ENCODE measurements at regions not wholly inside any gene's neighbourhood (a gene's known extent, or its start where the extent isn't known, plus 50 kb on each side); places are given as distances from the start of the nearest gene placed in this dataset.

- no peak for FAIRE-seq
Measured at GRCh38 chr4:74615411-74615810, 170.5 kb downstream of the AREG start.

- FAIRE-seq = no peak
Measured at GRCh38 chr4:74618166-74618565, 173.2 kb downstream of the AREG start.

DNA sequence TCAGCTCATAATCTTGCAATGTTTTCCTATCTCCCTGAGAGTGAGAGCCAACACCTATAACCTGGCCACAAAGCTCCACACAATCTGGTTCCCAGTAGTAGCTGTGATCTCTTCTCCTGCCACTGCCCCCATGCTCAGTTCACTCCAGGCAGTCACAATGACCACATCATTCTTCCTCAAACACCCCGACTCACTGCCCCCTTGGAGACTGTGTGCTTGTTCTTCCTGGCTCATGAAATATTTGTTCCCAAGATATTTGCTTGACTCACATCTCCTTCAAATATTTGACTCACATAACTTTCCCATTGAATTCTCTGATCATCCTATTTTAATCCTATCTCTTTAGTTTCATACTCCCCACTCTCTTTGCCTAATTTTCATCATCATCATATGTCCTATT is 173.7 kb downstream of the AREG start:
- no peak for FAIRE-seq

- no peak for FAIRE-seq
Measured at GRCh38 chr4:74619931-74620702, 174.2 kb downstream of the BTC start.

- FAIRE-seq = no peak
Measured at GRCh38 chr4:74621616-74622015, 172.7 kb downstream of the BTC start.

DNA sequence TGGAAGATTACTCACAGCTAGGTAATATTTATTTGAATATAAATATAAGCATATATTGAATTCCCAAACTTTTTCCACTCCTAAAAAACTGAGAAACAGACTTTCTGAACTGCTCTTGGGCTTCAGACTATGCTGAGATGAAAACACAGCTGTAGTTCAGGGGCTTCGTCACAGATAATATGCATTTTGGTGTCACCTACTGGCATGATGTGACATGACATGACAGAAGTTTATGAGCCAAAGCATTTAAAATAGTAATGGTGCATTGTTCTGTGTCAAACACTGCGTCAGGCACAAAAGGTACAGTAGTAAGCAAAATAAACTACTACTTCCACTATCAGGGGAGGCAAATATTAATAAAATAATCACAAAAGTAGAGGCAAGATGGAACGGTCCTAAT is 171.3 kb downstream of the BTC start:
- FAIRE-seq = no peak

- no peak for FAIRE-seq
Measured at GRCh38 chr4:74624351-74625151, 169.8 kb downstream of the BTC start.

DNA sequence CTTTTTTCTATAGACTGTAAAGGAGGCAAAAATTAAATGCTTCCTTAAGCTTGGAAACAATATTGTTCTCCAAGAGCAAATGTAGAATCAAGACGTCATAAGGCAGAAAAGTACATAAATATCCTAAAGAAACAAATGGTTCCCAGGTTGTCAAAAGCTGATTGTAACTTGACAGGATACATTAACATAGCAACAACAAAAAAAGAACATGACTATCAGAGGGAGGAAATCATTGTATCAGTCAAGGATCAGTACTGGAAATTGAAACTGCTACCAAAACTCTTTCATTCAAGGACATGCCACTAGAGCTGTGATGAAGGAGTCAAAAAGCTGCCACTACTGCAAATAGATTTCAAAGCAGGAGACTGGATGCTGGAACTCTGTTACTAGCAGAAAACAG is 168.3 kb downstream of the BTC start:
- FAIRE-seq = no peak

GRCh38 chr4:74627093-74627492 is 167.2 kb downstream of the BTC start:
- FAIRE-seq = no peak

DNA sequence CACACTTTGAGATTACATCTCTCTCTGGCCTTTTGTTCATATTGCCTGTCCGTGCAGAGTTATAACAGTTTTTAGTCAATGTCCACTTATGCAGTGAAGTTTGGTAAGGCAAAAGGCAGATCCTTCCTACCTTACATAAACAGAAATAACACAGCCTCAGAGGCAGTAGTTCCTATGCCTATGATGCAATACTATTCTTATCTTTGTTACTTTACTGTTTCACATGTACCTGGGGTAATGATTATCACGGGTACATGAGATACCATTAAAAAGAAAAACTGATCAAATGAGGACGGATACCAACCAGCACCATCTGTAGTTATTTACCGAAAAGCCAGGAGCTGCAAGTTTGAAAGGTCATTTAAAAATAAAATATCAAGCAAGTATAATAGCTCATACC is 166.8 kb downstream of the BTC start:
- no peak for FAIRE-seq

DNA sequence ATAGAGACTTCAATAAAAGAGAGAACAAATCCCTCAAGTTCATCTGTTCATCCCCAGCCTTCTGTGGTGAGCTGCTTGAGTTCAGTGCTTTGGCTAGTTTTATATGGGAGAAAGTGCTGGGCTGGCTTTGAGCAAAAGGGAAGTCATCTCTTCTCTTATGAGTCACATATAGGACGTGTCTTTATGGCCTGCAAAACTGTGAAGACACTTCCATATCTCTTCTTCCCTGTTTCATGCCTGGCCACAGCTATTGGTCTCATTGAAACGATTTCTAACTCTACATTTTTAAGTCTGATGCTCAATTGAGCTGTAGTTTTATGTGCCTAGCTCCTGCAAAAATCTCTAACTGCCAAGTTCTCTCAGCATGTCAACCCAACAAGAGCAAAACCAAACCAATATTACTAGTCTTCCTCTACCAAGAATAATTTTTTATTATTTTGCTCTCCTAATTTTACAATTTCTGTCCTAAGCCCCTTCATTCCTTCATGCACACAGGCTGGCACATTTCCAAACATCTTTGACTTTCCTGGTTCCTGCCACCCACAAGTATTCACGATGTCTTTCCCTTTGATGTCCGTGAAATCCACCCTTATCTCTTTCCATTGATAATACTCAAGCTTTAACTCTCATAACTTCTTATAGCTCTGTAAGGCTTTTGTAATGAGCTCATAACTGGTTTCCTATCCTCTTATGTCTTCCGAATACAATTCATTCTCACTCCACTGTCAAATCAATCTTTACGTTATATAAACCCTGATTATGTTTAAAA is 165.3 kb downstream of the BTC start:
- no peak for FAIRE-seq

DNA sequence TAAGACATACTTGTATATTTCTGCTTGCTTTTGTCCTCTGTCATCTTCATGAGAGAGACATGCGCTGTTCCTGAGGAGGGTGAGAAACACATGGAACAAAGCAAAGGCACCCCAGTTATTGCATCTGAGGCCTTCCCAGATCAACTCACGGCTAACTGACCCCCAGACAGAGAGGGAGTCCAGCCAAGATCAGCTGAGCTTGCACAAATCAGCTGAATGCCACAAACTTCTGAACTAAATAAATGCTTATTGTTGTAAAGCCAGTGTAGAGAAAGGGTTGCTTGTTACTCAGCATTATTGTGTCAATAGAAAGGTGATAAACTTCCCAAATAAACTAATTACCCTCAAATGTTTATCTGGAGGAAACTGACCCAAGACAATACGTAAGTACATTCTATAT is 163.8 kb downstream of the BTC start:
- FAIRE-seq = no peak

DNA sequence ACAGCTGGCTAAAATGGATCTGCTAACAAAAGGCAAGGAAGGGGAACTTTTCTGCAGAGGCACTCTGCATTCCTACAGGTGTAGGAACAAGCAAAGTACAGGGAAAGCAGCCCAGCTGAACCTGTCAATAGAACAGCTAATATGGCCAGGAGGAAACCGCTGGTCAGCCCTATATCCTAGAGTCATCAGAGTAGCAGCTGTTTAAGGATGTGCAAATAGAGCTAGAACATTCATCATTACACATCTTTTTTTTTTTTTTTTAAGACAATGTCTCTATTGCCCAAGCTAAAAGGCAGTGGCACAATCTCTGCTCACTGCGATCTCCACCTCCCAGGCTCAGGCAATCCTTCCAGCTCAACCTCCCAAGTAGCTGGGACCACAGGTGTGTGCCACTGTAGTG is 163.0 kb downstream of the BTC start:
- FAIRE-seq = no peak

GRCh38 chr4:74631988-74632387 is 162.3 kb downstream of the BTC start:
- FAIRE-seq = no peak

DNA sequence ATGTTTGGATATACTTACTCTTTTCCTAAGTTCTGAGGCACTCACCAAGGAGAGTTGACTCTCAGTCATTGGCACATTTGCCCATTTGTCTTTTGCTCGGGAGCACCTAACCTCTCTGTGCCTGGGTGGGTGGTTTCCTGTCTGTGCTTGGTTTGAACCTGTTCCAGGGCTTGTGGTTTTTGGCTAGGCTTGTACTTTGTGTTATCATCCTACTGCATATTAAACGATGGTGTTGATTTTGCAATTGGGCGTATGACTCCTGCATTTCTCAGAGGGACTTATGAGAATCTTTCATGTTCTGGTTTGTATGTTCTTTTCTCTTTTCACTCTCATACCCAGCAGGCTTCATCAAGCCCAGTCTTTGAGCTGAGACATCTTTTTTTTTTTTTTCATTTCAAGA is 161.7 kb downstream of the BTC start:
- no peak for FAIRE-seq

DNA sequence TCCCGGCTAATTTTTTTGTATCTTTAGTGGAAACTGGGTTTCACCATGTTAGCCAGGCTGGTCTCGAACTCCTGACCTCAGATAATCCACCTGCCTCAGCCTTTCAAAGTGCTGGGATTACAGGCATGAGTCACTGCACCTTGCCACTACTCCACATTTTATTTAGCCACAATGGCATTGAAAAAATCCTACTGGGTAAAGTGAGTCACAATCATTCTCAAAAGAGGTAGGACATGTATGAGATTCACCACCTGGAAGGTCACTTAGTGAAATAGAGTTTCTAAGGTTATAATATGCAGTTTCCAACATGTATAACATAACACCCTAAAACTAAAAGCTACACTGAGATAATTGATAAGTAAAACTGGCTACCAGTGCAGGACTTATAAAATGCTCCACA is 159.2 kb downstream of the BTC start:
- no peak for FAIRE-seq

GRCh38 chr4:74635490-74636123 is 158.7 kb downstream of the BTC start:
- FAIRE-seq = no peak

- no peak for FAIRE-seq
Measured at GRCh38 chr4:74638001-74638400, 156.3 kb downstream of the BTC start.

DNA sequence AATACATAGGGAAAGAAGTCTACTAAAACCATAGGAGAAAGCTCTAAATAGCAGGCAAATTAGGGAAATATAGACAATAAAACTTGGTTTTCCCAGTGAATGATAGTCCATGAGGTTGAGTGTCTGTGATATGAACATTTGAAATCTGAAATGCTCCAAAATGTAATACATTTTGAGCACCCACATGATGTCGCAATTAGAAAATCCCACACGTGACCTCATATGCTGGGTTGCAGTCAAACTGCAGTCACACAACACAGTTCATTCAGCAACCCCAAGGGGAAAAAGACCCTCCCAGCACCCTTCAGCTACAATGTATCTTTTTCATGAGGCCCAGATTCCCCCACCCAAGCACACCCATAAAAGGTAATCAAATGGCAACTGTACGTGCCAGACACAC is 155.6 kb downstream of the BTC start:
- no peak for FAIRE-seq

- FAIRE-seq = no peak
Measured at GRCh38 chr4:74640111-74640903, 154.0 kb downstream of the BTC start.

DNA sequence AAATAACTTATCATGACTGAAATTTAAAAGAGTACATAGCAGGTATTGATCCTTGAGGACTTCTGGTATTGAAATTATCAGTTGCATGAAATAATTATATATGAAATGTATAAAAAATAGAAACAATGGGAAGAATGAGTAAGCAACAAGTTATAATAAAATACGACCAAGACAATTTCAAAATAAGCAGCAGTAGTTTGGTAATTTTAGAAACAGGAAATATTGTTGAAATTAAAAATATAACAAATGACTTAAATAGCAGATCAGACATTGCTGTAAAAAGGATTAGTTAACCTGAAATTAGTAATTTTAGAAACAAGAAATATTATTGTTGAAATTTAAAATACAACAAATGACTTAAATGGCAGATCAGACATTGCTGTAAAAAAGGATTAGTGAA is 152.3 kb downstream of the BTC start:
- peak; percentile 55 for FAIRE-seq

DNA sequence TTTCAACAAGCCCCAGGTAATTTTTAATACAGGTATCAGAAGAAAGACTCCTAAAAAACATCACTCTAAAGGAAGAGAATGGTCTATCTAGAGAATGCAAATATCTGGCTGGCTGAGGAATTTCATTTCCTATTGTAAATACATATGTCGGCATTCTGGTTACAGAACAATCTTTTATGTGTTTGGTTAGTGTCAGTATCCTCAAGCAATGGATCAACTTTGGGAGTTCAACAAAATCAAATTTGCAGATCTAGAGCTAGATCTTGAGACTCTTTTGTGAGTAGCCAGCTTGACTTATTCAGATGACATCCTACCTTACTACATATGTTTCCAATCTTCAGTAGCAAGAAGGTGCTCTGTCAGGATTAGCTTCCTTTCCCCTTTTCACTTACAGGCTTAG is 145.1 kb downstream of the BTC start:
- FAIRE-seq = no peak
